ENCODE measurements at regions not wholly inside any gene's neighbourhood (a gene's known extent, or its start where the extent isn't known, plus 50 kb on each side); places are given as distances from the start of the nearest gene placed in this dataset.
"Not testable (repeated sequence)": the region's sequence is repeated elsewhere in the genome, so short reads cannot be mapped to it uniquely, and the experiment has no call there.

DNA sequence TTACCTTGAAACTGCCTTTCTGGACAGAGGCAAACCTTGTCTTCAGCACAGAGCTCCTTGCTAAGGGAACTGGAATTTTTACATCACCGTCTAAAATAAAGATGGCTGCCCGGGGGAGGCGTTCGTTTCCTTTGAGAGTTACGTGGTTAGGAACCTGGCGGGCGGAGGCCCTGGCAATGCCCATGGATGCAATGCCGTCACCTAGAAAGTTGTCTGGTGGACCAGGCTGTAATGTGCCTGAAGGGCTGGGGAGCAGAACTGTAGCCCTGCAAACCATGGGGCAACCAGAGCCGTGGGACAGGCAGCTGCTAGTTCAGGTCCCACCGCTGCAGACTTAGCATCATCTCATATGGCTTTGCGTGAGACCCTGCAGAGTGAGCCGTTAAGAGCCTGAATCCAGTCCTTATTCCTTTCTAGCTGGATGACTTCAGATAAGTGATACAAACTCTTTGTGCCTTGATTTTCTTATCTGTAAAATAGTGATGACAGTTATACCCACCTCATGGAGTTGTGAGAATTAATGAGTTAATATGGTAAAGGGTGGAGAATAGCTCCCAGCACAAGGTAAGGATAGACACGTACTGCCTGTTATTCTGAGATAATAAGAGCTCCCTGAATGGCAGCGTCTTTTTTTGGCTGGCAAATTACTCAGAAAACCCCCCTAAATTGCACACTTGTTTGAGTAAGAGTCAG is 219.7 kb downstream of the EMX2 start:
- Histone ChIP-seq H3K4me3 (ENCODE audit: low read length) (no peak overlapping the region), H3K27me3 (ENCODE audit: control insufficient read depth, insufficient read depth, low read length) (peaks cover 12% of the 10 kb centered on the region), H3K9me3 (ENCODE audit: control insufficient read depth, low read depth, low read length) (no peaks in the 10 kb centered on the region), H3K4me1 (ENCODE audit: control insufficient read depth, insufficient read depth, low read length) (no peaks in the 10 kb centered on the region), H3K27ac (ENCODE audit: low read length) (no peak overlapping the region), H3K36me3 (ENCODE audit: control insufficient read depth, insufficient read depth, low read length) (no peaks in the 10 kb centered on the region)
- no CpG with 5 or more reads among the region's 14 CpGs for WGBS (ENCODE audit: insufficient coverage, low lambda C conversion rate)
- DNase-seq: no peak

DNA sequence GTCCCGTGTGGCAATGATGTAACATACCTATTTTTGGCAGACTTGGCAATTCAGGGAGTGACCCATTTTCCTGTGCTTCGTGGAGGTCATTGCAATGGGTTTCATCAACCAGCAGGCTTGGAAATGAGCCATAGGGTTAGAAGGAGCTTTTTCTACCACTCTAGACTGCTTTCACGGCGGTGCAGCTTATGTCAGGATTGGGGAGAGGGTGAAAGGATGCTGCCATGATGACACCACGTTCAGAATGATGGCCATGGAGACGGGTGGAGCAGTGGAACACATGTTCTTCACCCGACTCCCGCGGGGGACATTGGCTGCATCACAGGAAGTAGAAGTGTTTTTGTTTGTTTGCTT is 220.2 kb downstream of the EMX2 start:
- no peaks in the 10 kb centered on the region for H3K4me1 ChIP-seq (ENCODE audit: control insufficient read depth, insufficient read depth, low read length)
- H3K36me3 ChIP-seq (ENCODE audit: control insufficient read depth, insufficient read depth, low read length): no peaks in the 10 kb centered on the region
- no peak for DNase-seq
- WGBS (ENCODE audit: insufficient coverage, low lambda C conversion rate): no CpG with 5 or more reads among the region's 9 CpGs
- H3K27me3 ChIP-seq (ENCODE audit: control insufficient read depth, insufficient read depth, low read length): peaks cover 12% of the 10 kb centered on the region
- H3K9me3 ChIP-seq (ENCODE audit: control insufficient read depth, low read depth, low read length): no peaks in the 10 kb centered on the region
- no peak overlapping the region for H3K4me3 ChIP-seq (ENCODE audit: low read length)
- no peak overlapping the region for H3K27ac ChIP-seq (ENCODE audit: low read length)

DNA sequence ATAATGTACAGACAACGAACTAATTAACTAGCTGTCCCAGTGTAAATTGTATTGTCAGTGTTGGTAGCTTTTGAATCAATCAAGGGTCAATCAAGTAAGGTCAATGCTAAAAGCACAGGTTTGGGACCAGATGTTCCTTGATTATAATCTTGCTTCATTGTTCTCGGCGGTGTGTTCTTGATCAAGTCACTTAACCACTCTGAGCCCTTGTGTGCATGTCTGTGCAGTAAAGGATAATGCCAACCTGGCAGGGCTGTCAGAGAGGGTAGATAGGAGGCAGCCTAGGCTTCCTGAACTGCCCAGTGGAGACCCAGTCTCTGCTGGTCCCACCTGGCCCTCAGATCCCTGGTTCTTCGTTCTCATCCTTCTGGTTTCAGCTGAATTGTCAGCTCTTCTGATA is 221.0 kb downstream of the EMX2 start:
- no peak for DNase-seq
- H3K9me3 ChIP-seq (ENCODE audit: control insufficient read depth, low read depth, low read length): no peaks in the 10 kb centered on the region
- no peaks in the 10 kb centered on the region for H3K4me1 ChIP-seq (ENCODE audit: control insufficient read depth, insufficient read depth, low read length)
- no peak overlapping the region for H3K4me3 ChIP-seq (ENCODE audit: low read length)
- peaks cover 12% of the 10 kb centered on the region for H3K27me3 ChIP-seq (ENCODE audit: control insufficient read depth, insufficient read depth, low read length)
- no CpG with 5 or more reads among the region's 4 CpGs for WGBS (ENCODE audit: insufficient coverage, low lambda C conversion rate)
- H3K27ac ChIP-seq (ENCODE audit: low read length): no peak overlapping the region
- H3K36me3 ChIP-seq (ENCODE audit: control insufficient read depth, insufficient read depth, low read length): no peaks in the 10 kb centered on the region

DNA sequence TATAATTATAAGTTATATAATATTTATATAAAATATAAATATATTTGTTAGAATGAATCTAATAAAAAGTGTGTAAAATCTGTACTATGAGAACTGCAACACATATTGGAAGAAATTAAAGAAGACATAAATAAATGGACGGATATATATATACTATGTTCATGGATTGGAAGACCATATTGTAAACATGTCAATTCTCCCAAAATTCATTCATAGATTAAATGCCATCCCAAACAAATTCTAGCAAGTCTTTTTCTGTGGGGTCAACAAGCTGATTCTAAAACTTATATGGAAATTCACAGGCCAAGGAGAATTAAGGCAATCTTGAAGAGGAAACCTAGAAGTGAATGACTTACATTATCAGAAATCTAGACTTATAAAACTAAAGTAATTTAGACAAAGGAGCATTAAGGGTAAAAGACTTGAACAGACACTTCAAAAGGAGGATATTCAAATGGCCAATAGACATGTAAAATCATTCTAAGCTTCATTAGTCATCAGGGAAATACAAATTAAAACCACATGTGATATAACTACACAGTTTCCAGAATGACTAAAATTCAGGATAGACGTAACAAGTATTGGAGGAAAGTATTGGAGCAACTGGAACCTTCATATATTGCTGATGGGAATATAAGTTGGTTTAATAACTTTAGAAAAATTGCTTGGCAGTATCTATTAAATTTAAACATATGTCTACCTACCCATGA is 225.9 kb downstream of the EMX2 start:
- Histone ChIP-seq H3K27me3 (ENCODE audit: control insufficient read depth, insufficient read depth, low read length) (peaks cover 7% of the 10 kb centered on the region), H3K9me3 (ENCODE audit: control insufficient read depth, low read depth, low read length) (no peaks in the 10 kb centered on the region), H3K4me3 (ENCODE audit: low read length) (no peak overlapping the region), H3K4me1 (ENCODE audit: control insufficient read depth, insufficient read depth, low read length) (no peaks in the 10 kb centered on the region), H3K27ac (ENCODE audit: low read length) (no peak overlapping the region), H3K36me3 (ENCODE audit: control insufficient read depth, insufficient read depth, low read length) (no peaks in the 10 kb centered on the region)
- no peak for DNase-seq
- WGBS (ENCODE audit: insufficient coverage, low lambda C conversion rate): 100% methylated on average over 1 of the region's 2 CpGs

DNA sequence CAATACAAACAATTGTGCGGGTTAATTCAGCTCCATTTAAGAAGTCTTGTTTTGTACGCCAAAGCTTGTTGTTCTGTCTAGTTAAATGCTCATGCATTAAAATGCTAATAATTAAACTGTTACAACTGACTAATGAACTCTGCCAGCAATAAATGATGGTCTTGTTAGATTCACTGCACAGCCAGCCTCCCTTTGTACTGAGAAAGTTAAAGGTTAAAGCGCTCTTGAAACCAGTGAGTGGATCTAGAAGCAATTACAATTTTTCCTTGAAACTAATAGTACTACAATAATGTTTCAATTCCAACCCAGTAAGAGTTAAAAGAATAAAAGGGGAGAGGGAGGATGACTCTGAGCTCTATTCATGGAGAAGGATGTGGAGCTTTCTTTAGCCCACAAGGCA is 233.0 kb downstream of the EMX2 start:
- H3K4me3 ChIP-seq (ENCODE audit: low read length): no peak overlapping the region
- no peak for DNase-seq
- no peaks in the 10 kb centered on the region for H3K9me3 ChIP-seq (ENCODE audit: control insufficient read depth, low read depth, low read length)
- H3K27me3 ChIP-seq (ENCODE audit: control insufficient read depth, insufficient read depth, low read length): peaks cover 7% of the 10 kb centered on the region
- no peaks in the 10 kb centered on the region for H3K4me1 ChIP-seq (ENCODE audit: control insufficient read depth, insufficient read depth, low read length)
- no peaks in the 10 kb centered on the region for H3K36me3 ChIP-seq (ENCODE audit: control insufficient read depth, insufficient read depth, low read length)
- WGBS (ENCODE audit: insufficient coverage, low lambda C conversion rate): 94% methylated on average over 2 of the region's 3 CpGs
- no peak overlapping the region for H3K27ac ChIP-seq (ENCODE audit: low read length)

DNA sequence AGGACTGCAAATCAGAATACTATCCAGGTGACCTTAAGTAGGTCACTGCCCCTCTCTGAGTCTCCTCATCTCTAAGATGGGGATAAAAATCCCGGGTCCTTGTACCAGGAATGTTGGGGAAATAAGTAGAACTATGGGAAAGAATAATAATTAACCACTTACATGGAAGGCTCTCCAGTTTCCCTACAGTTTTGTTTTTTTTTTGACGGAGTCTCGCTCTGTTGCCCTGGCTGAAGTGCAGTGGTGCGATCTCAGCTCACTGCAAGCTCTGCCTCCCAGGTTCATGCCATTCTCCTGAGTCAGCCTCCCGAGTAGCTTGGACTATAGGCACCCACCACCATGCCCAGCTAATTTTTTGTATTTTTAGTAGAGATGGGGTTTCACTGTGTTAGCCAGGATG is 234.7 kb downstream of the EMX2 start:
- H3K4me3 ChIP-seq (ENCODE audit: low read length); H3K27ac ChIP-seq (ENCODE audit: low read length); H3K4me1 ChIP-seq (ENCODE audit: control insufficient read depth, insufficient read depth, low read length); DNase-seq; H3K27me3 ChIP-seq (ENCODE audit: control insufficient read depth, insufficient read depth, low read length); H3K36me3 ChIP-seq (ENCODE audit: control insufficient read depth, insufficient read depth, low read length); H3K9me3 ChIP-seq (ENCODE audit: control insufficient read depth, low read depth, low read length): not testable (repeated sequence)
- no CpG with 5 or more reads among the region's 5 CpGs for WGBS (ENCODE audit: insufficient coverage, low lambda C conversion rate)

DNA sequence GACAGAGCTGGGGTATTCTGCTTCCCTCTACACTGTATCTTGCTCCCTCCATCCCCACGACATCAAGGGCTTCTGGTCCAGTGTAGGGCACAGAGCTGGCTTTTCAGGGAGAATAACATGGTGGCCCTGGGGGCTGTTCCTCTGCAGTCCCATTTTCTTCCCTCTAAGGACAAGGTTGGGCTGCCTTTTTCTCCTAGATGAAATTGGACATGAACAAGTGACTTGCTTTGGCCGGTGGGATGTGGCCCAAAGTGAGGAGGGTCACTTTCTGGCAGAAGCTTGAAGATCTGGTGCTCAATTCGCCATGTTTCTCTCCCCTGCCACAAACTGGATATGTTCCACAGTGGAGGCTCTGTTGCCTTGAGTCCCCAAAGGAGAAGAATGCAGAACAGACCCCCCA is 235.7 kb downstream of the EMX2 start:
- Histone ChIP-seq H3K27ac (ENCODE audit: low read length) (no peak overlapping the region), H3K4me1 (ENCODE audit: control insufficient read depth, insufficient read depth, low read length) (no peaks in the 10 kb centered on the region), H3K9me3 (ENCODE audit: control insufficient read depth, low read depth, low read length) (no peaks in the 10 kb centered on the region), H3K27me3 (ENCODE audit: control insufficient read depth, insufficient read depth, low read length) (no peaks in the 10 kb centered on the region), H3K36me3 (ENCODE audit: control insufficient read depth, insufficient read depth, low read length) (no peaks in the 10 kb centered on the region), H3K4me3 (ENCODE audit: low read length) (no peak overlapping the region)
- WGBS (ENCODE audit: insufficient coverage, low lambda C conversion rate): no CpG with 5 or more reads among the region's 3 CpGs
- no peak for DNase-seq

DNA sequence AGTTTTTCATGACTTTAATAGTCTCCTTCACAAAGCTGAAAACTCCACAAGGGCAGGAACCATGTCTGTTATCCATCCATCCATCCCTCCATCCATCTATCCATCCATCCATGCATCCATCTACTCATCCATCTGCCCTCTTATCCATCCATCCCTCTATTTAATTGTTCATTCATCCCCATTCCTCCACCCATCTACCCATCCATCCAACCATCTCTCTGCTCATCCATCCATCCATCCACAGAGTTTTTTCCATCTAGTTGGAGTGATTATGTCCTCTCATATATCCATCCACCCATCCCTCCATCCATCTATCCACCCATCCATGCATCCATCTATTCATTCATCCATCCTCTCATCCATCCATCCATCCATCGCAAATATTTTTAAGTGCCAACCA is 237.9 kb downstream of the EMX2 start:
- H3K4me3 ChIP-seq (ENCODE audit: low read length): no peak overlapping the region
- no peaks in the 10 kb centered on the region for H3K4me1 ChIP-seq (ENCODE audit: control insufficient read depth, insufficient read depth, low read length)
- H3K9me3 ChIP-seq (ENCODE audit: control insufficient read depth, low read depth, low read length): no peaks in the 10 kb centered on the region
- no CpG with 5 or more reads among the region's 1 CpG for WGBS (ENCODE audit: insufficient coverage, low lambda C conversion rate)
- no peaks in the 10 kb centered on the region for H3K36me3 ChIP-seq (ENCODE audit: control insufficient read depth, insufficient read depth, low read length)
- no peak for DNase-seq
- H3K27me3 ChIP-seq (ENCODE audit: control insufficient read depth, insufficient read depth, low read length): no peaks in the 10 kb centered on the region
- H3K27ac ChIP-seq (ENCODE audit: low read length): no peak overlapping the region

DNA sequence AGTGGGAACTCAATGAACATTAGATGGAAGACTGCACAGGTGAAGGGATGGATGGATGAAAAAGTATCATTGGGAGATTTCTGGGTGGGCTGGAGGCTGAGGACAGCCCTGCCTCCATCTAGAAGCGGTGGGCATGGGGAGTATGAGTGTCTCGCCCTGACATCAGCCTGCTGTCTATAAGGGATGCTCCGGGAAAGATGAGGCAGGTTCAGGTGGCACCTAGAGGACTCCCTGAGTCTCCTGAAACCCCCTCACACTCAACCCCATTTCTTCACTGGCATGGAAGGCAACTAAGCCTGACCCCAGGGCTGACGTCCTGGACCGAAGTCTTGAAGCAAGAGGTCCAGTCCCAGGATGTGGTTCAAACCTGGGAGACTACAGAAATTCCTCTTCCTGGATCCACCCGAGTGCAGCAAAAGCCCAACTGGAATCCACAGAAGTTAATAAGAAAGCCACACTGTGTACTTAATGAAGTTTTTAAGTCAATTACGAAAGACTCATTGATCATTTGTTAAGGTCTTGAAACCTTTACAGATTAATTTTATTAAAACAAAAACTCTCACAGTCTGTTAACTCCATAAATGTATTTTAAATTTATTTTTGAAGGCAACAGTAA is 238.8 kb downstream of the EMX2 start:
- no peaks in the 10 kb centered on the region for H3K4me1 ChIP-seq (ENCODE audit: control insufficient read depth, insufficient read depth, low read length)
- 100% methylated on average over 1 of the region's 7 CpGs for WGBS (ENCODE audit: insufficient coverage, low lambda C conversion rate)
- no peaks in the 10 kb centered on the region for H3K27me3 ChIP-seq (ENCODE audit: control insufficient read depth, insufficient read depth, low read length)
- no peaks in the 10 kb centered on the region for H3K36me3 ChIP-seq (ENCODE audit: control insufficient read depth, insufficient read depth, low read length)
- no peaks in the 10 kb centered on the region for H3K9me3 ChIP-seq (ENCODE audit: control insufficient read depth, low read depth, low read length)
- no peak overlapping the region for H3K27ac ChIP-seq (ENCODE audit: low read length)
- no peak for DNase-seq
- no peak overlapping the region for H3K4me3 ChIP-seq (ENCODE audit: low read length)

DNA sequence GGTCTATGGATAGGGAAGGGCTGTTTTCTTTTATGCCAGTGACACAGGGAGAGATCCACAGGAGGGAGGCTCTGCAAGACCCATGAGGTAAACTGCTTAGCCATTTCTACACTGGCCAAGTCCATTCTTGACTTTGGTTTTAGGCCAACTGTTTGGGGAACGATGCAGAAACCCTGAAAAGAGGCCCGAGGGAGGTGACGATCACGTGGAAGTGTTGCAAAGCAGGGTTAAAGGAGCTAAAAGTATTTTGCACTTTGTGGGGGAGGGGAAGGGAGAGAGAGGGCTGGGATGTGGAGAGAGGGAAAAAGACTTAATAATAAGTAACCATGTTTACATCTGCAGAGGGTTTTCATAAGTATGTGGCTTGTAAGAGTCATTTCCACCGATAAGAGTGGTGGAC is 239.7 kb downstream of the EMX2 start:
- WGBS (ENCODE audit: insufficient coverage, low lambda C conversion rate): 40% methylated on average over 1 of the region's 5 CpGs

More for the DNA sequence above, 239.7 kb downstream of the EMX2 start:
- Histone ChIP-seq H3K4me1 (ENCODE audit: control insufficient read depth, insufficient read depth, low read length) (no peaks in the 10 kb centered on the region), H3K36me3 (ENCODE audit: control insufficient read depth, insufficient read depth, low read length) (no peaks in the 10 kb centered on the region), H3K9me3 (ENCODE audit: control insufficient read depth, low read depth, low read length) (no peaks in the 10 kb centered on the region), H3K27ac (ENCODE audit: low read length) (no peak overlapping the region), H3K27me3 (ENCODE audit: control insufficient read depth, insufficient read depth, low read length) (no peaks in the 10 kb centered on the region), H3K4me3 (ENCODE audit: low read length) (no peak overlapping the region)
- DNase-seq: no peak
